ENCODE measurements at regions not wholly inside any gene's neighbourhood (a gene's known extent, or its start where the extent isn't known, plus 50 kb on each side); places are given as distances from the start of the nearest gene placed in this dataset.

- CTCF ChIA-PET, result no interaction called here
- no peak for TF ChIP-seq FOXK2 (IDR thresholded peaks at IDR 0.05)
- no peak for TF ChIP-seq BHLHE40 (IDR thresholded peaks at IDR 0.05; ENCODE audit: borderline replicate concordance)
- TF ChIP-seq L3MBTL2 (conservative IDR thresholded peaks at IDR 0.05), result no peak
- no peak for TF ChIP-seq ARNT (IDR thresholded peaks at IDR 0.05)
- no peak for TF ChIP-seq LEF1 (IDR thresholded peaks at IDR 0.05; ENCODE audit: borderline replicate concordance)
- TF ChIP-seq ZNF384 (IDR thresholded peaks at IDR 0.05), result no peak
- TF ChIP-seq TARDBP (IDR thresholded peaks at IDR 0.05), result no peak
- TF ChIP-seq HDGF (IDR thresholded peaks at IDR 0.05; ENCODE audit: borderline replicate concordance), result no peak
- no peak for TF ChIP-seq FOXM1 (IDR thresholded peaks at IDR 0.05; ENCODE audit: borderline replicate concordance)
- TF ChIP-seq, protein P1, sequence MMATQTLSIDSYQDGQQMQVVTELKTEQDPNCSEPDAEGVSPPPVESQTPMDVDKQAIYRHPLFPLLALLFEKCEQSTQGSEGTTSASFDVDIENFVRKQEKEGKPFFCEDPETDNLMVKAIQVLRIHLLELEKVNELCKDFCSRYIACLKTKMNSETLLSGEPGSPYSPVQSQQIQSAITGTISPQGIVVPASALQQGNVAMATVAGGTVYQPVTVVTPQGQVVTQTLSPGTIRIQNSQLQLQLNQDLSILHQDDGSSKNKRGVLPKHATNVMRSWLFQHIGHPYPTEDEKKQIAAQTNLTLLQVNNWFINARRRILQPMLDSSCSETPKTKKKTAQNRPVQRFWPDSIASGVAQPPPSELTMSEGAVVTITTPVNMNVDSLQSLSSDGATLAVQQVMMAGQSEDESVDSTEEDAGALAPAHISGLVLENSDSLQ (IDR thresholded peaks at IDR 0.05), result no peak
- no peak for TF ChIP-seq ELF4 (IDR thresholded peaks at IDR 0.05)
- TF ChIP-seq SUZ12 (IDR thresholded peaks at IDR 0.05), result no peak
- TF ChIP-seq FOXA1 (IDR thresholded peaks at IDR 0.05), result no peak
- no peak for TF ChIP-seq NFRKB (IDR thresholded peaks at IDR 0.05)
- TF ChIP-seq CTBP1 (IDR thresholded peaks at IDR 0.05; ENCODE audit: borderline replicate concordance), result no peak
- no peak for DNase-seq (ENCODE audit: extremely low spot score)
- POLR2A ChIA-PET, result no interaction called here
These were observed 206.5 kb upstream of the ZMIZ1 start for GRCh38 chr10:78862328-78862640.

DNA sequence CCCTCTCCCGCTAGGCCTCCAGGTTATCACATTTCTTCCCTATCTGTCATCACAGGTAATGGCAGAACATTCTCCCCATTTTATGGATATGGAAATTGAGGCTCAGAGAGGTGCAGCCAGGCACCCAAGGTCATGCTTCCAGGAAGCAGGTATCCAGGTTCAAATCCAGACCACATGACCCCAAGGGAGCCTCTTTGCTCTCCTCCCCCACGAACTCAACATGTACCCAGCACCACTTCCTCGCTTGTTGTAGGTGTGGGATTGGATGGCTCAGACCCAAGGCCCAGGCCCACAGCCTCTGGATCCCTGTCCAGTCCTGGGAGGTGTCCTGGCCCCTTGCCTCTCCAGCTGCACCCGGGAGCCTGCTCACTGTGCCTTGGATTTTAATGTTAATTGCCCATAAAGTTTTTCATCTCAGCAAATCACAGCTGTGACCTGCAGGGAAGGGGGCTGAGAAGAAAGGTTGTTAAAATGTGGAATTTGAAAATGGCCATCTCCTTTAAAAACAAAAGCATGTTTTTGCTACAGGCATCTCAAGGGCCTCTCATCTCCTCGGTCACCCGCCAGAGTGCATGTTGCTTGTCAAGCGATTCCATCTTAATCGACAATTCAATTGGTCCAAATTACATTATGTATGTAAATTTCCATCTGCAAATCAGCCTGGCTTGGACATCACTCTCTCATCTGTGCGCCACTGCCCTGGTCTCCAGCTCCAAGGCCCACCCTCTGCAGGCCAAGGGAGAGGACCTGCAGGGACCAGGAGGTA, 205.4 kb upstream of the ZMIZ1 start:
- POLR2A ChIA-PET, result no interaction called here
- TF ChIP-seq SP1 (IDR thresholded peaks at IDR 0.05), result no peak
- TF ChIP-seq FOXA1 (IDR thresholded peaks at IDR 0.05), result no peak
- TF ChIP-seq CTBP1 (IDR thresholded peaks at IDR 0.05; ENCODE audit: borderline replicate concordance), result no peak
- no peak for TF ChIP-seq BHLHE40 (IDR thresholded peaks at IDR 0.05; ENCODE audit: borderline replicate concordance)
- TF ChIP-seq SUZ12 (IDR thresholded peaks at IDR 0.05), result no peak
- TF ChIP-seq ELF4 (IDR thresholded peaks at IDR 0.05), result no peak
- TF ChIP-seq ZNF384 (IDR thresholded peaks at IDR 0.05), result no peak
- no peak for TF ChIP-seq L3MBTL2 (conservative IDR thresholded peaks at IDR 0.05)
- no peak for TF ChIP-seq ARNT (IDR thresholded peaks at IDR 0.05)
- no peak for TF ChIP-seq HDGF (IDR thresholded peaks at IDR 0.05; ENCODE audit: borderline replicate concordance)
- TF ChIP-seq, protein P1 (IDR thresholded peaks at IDR 0.05), result no peak
- no peak for TF ChIP-seq TARDBP (IDR thresholded peaks at IDR 0.05)
- no peak for DNase-seq (ENCODE audit: extremely low spot score)
- CTCF ChIA-PET, result no interaction called here

- CTCF ChIA-PET, result no interaction called here
- TF ChIP-seq BHLHE40 (IDR thresholded peaks at IDR 0.05; ENCODE audit: borderline replicate concordance) (no peak), HDGF (IDR thresholded peaks at IDR 0.05; ENCODE audit: borderline replicate concordance) (no peak), FOXM1 (IDR thresholded peaks at IDR 0.05; ENCODE audit: borderline replicate concordance) (no peak), FOXA1 (IDR thresholded peaks at IDR 0.05) (no peak), LEF1 (IDR thresholded peaks at IDR 0.05; ENCODE audit: borderline replicate concordance) (no peak), TARDBP (IDR thresholded peaks at IDR 0.05) (no peak), NFRKB (IDR thresholded peaks at IDR 0.05) (no peak), ARNT (IDR thresholded peaks at IDR 0.05) (no peak), SP1 (IDR thresholded peaks at IDR 0.05) (no peak), L3MBTL2 (conservative IDR thresholded peaks at IDR 0.05) (no peak), ELF4 (IDR thresholded peaks at IDR 0.05) (no peak), SUZ12 (IDR thresholded peaks at IDR 0.05) (no peak), CTBP1 (IDR thresholded peaks at IDR 0.05; ENCODE audit: borderline replicate concordance) (no peak), FOXK2 (IDR thresholded peaks at IDR 0.05) (no peak), ZNF384 (IDR thresholded peaks at IDR 0.05) (no peak)
- TF ChIP-seq, protein P1 (IDR thresholded peaks at IDR 0.05), result no peak
- POLR2A ChIA-PET, result no interaction called here
- DNase-seq (ENCODE audit: extremely low spot score), result no peak
These were observed 204.9 kb upstream of the ZMIZ1 start for GRCh38 chr10:78863906-78864239.

DNA sequence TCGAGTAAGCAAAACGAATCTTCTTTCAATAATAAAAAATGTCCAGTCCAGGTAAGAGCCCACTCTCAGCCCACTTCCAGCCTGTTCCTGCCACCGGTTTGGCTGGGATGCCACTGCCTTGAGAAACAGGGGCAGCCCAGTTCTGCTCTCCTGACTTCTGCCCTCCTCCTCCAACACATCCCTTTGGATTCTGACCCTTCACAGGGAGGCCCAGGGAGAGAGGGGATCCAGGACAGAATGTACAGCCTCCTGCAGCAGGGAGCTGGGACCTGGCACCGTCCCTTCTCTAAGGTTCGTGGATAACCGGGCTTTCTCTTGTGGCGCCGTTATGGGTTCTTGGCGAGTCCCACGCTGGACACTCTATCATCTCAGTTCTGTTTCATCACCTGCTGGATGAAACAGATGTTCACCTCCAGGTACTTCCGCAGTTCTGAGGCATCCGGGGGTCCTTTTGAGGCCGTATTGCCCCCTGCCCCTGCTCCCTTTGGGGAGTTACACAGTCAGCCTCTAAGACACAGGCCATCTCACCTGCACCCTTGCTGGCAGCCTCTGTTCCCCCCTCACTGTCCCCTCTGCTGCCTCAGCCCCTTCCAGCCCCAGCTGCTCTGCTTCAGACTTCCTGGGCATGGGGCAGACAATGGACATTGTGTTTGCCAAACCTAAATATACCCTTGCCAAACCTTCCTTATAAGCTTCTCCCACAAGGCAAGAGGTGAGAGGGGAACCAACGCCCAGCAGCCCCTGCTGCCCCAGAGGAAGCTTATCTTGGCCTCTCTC, 203.8 kb upstream of the ZMIZ1 start:
- no peak for DNase-seq (ENCODE audit: extremely low spot score)
- no peak for TF ChIP-seq FOXM1 (IDR thresholded peaks at IDR 0.05; ENCODE audit: borderline replicate concordance)
- TF ChIP-seq NFRKB (IDR thresholded peaks at IDR 0.05), result no peak
- TF ChIP-seq SUZ12 (IDR thresholded peaks at IDR 0.05), result no peak
- TF ChIP-seq LEF1 (IDR thresholded peaks at IDR 0.05; ENCODE audit: borderline replicate concordance), result no peak
- no peak for TF ChIP-seq TARDBP (IDR thresholded peaks at IDR 0.05)
- TF ChIP-seq BHLHE40 (IDR thresholded peaks at IDR 0.05; ENCODE audit: borderline replicate concordance), result no peak
- no peak for TF ChIP-seq CTBP1 (IDR thresholded peaks at IDR 0.05; ENCODE audit: borderline replicate concordance)
- TF ChIP-seq FOXK2 (IDR thresholded peaks at IDR 0.05), result no peak
- no peak for TF ChIP-seq HDGF (IDR thresholded peaks at IDR 0.05; ENCODE audit: borderline replicate concordance)
- no peak for TF ChIP-seq ZNF384 (IDR thresholded peaks at IDR 0.05)
- TF ChIP-seq ARNT (IDR thresholded peaks at IDR 0.05), result no peak
- no peak for TF ChIP-seq FOXA1 (IDR thresholded peaks at IDR 0.05)
- TF ChIP-seq ELF4 (IDR thresholded peaks at IDR 0.05), result no peak
- no peak for TF ChIP-seq L3MBTL2 (conservative IDR thresholded peaks at IDR 0.05)
- POLR2A ChIA-PET, result no interaction called here
- CTCF ChIA-PET, result no interaction called here

GRCh38 chr10:78865538-78865875, 203.3 kb upstream of the ZMIZ1 start:
- ChIA-PET CTCF (no interaction called here), POLR2A (no interaction called here)
- TF ChIP-seq HDGF (IDR thresholded peaks at IDR 0.05; ENCODE audit: borderline replicate concordance), result no peak
- no peak for TF ChIP-seq CTBP1 (IDR thresholded peaks at IDR 0.05; ENCODE audit: borderline replicate concordance)
- TF ChIP-seq SP1 (IDR thresholded peaks at IDR 0.05), result no peak
- TF ChIP-seq ARNT (IDR thresholded peaks at IDR 0.05), result no peak
- no peak for TF ChIP-seq FOXA1 (IDR thresholded peaks at IDR 0.05)
- TF ChIP-seq ZNF384 (IDR thresholded peaks at IDR 0.05), result no peak
- TF ChIP-seq TARDBP (IDR thresholded peaks at IDR 0.05), result no peak
- TF ChIP-seq NFRKB (IDR thresholded peaks at IDR 0.05), result no peak
- TF ChIP-seq FOXK2 (IDR thresholded peaks at IDR 0.05), result no peak
- TF ChIP-seq L3MBTL2 (conservative IDR thresholded peaks at IDR 0.05), result no peak
- TF ChIP-seq, protein P1 (IDR thresholded peaks at IDR 0.05), result no peak
- no peak for DNase-seq (ENCODE audit: extremely low spot score)

All from HEK293T (cell line).